ENCODE measurements at regions not wholly inside any gene's neighbourhood (a gene's known extent, or its start where the extent isn't known, plus 50 kb on each side); places are given as distances from the start of the nearest gene placed in this dataset.

DNA sequence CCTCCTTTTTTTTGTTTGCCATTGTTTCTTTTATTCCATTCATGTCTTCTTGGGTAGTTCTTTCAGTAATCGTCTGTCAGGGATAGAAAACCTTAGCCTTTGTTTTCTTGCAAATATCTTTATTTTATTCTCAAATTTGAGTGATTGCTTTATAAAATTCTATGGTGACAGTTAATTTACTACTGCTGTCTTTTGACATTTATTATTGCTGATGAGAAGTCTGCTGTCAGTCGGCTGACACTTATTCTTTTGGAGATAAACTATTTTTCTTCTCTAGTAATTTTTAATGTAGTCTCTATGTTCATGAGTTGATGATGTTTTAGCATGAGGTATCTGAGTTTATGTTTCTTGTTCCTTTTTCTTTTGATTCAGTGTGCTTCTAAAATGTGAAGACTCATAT, 983.8 kb downstream of the TTLL7 start:
- no peak overlapping the region for H3K4me3 ChIP-seq (ENCODE audit: low read depth, low read length)
- no peak for DNase-seq (ENCODE audit: low read depth)
- TF ChIP-seq, protein P1, sequence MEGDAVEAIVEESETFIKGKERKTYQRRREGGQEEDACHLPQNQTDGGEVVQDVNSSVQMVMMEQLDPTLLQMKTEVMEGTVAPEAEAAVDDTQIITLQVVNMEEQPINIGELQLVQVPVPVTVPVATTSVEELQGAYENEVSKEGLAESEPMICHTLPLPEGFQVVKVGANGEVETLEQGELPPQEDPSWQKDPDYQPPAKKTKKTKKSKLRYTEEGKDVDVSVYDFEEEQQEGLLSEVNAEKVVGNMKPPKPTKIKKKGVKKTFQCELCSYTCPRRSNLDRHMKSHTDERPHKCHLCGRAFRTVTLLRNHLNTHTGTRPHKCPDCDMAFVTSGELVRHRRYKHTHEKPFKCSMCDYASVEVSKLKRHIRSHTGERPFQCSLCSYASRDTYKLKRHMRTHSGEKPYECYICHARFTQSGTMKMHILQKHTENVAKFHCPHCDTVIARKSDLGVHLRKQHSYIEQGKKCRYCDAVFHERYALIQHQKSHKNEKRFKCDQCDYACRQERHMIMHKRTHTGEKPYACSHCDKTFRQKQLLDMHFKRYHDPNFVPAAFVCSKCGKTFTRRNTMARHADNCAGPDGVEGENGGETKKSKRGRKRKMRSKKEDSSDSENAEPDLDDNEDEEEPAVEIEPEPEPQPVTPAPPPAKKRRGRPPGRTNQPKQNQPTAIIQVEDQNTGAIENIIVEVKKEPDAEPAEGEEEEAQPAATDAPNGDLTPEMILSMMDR (conservative IDR thresholded peaks at IDR 0.05; ENCODE audit: low read depth, low read length): no peak

DNA sequence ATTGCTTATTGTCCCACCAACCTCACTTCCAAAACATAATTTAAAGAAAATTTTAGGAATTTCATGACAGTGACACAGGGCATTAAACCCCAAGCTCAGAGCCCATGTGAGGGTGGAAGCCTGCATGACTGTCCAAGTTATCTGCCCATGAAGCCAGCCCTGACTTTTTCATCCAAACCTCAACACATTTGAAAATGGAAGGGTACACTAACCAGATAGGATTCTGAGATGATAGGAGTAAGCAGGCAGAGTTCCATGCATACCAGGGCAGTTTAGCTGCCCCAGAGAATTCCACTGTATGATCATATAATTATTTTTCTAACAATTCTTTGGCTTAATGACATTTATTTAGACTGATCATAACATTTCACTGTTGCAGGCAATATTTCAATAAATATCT, 986.0 kb downstream of the TTLL7 start:
- TF ChIP-seq, protein P1 (conservative IDR thresholded peaks at IDR 0.05; ENCODE audit: low read depth, low read length): no peak
- no peak for DNase-seq (ENCODE audit: low read depth)
- H3K4me3 ChIP-seq (ENCODE audit: low read depth, low read length): no peak overlapping the region

DNA sequence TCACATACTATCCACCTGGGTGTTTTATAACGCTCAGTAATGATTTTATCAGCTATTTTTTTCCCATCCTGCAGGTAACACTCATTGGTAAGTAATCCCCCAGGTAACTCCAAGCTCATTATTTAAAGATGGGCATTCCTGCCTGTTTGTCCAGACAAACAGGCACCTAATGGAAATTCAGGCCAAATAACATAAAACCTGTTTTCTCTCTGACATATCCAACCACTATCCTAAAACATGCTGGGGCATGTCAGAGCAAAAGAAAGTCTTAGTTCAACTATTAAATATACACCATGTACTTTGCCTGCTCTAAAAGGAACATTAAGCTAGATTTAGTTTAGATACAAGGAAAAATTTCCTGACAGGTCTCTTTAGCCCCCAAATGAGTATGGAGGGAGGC, 987.7 kb downstream of the TTLL7 start:
- TF ChIP-seq, protein P1 (conservative IDR thresholded peaks at IDR 0.05; ENCODE audit: low read depth, low read length): no peak
- no peak for DNase-seq (ENCODE audit: low read depth)
- H3K4me3 ChIP-seq (ENCODE audit: low read depth, low read length): no peak overlapping the region

DNA sequence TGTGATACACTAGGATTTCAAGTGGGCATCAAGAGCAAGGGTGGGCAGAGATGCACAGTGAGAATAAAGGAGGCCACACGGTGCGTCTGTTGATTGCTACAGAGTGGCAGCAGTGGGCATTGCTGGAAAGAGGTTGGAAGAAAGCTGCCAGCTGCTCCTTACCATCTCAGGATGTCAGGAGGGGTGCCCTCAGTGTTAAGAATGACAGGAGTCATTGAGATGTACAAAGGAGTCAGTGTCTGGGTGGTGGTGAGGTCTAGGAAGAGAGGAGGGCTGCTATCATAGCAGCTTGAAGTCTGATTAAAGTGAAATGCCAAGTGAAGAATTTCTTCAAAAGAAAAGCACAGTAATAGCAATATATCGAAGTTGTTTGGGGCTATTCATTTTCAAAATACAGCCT, 992.7 kb downstream of the TTLL7 start:
- no peak overlapping the region for H3K4me3 ChIP-seq (ENCODE audit: low read depth, low read length)
- DNase-seq (ENCODE audit: low read depth): no peak
- TF ChIP-seq, protein P1 (conservative IDR thresholded peaks at IDR 0.05; ENCODE audit: low read depth, low read length): no peak

- TF ChIP-seq, protein P1 (conservative IDR thresholded peaks at IDR 0.05; ENCODE audit: low read depth, low read length): no peak
- no peak for DNase-seq (ENCODE audit: low read depth)
- no peak overlapping the region for H3K4me3 ChIP-seq (ENCODE audit: low read depth, low read length)
Observed at GRCh38 chr1:83000286-83000685, 998.6 kb downstream of the TTLL7 start.

- TF ChIP-seq, protein P1 (conservative IDR thresholded peaks at IDR 0.05; ENCODE audit: low read depth, low read length): no peak
- peak; percentile 34 for DNase-seq (ENCODE audit: low read depth)
- H3K4me3 ChIP-seq (ENCODE audit: low read depth, low read length): no peak overlapping the region
Observed at GRCh38 chr1:82995951-82996350, 1003.0 kb downstream of the TTLL7 start.

DNA sequence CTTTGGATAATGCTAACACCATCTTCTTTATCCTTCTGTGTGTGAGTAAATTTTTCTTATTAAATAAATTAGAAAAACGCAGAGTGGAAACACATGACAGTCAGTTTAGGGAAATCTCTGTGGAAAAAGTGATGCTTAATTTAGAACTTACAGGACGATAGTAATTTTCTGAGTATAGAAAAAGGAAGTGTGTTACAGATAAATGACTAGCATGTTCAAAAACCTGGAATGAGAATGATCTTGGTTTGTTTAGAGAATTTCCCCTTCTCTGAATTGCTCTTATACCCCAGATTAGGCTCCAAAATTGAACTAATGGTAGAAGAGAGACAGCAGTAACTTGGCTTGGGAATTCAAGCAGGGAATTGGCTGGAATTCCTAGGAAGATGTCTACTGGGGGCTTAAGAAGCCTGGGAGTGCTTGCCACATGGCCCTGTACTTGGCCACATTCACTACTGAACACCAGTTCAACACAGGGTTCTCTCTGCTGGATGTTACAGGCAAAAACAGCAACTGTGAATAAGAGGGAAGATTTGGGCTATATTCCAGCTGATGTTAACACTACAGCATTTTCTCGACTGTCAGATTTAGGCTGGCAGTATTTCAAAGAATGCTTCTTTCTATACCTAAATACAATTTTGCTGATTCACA, 1004.2 kb downstream of the TTLL7 start:
- peak; percentile 45 for DNase-seq (ENCODE audit: low read depth)
- TF ChIP-seq, protein P1 (conservative IDR thresholded peaks at IDR 0.05; ENCODE audit: low read depth, low read length): no peak
- no peak overlapping the region for H3K4me3 ChIP-seq (ENCODE audit: low read depth, low read length)
